Head of caudate nucleus (tissue), 42 donors: ENCODE measurements at regions not wholly inside any gene's neighbourhood (a gene's known extent, or its start where the extent isn't known, plus 50 kb on each side); places are given as distances from the start of the nearest gene placed in this dataset.
"Not testable (repeated sequence)": the region's sequence is repeated elsewhere in the genome, so short reads cannot be mapped to it uniquely, and the experiment has no call there.

ENCODE experiments used
- DNase-seq, 42 donors: peaks; one replicate each; pipeline versions ENCODE4 v3.0.0 to v3.0.0-alpha.2; 2020 to 2021; ENCODE audit warnings: mixed read lengths in 7 of 42
- intact Hi-C: fragments of 100-400 bp; cut with DNase I; formaldehyde crosslinking; loops from one replicate; pipeline ENCODE4 v1.15.0; 2022

DNA sequence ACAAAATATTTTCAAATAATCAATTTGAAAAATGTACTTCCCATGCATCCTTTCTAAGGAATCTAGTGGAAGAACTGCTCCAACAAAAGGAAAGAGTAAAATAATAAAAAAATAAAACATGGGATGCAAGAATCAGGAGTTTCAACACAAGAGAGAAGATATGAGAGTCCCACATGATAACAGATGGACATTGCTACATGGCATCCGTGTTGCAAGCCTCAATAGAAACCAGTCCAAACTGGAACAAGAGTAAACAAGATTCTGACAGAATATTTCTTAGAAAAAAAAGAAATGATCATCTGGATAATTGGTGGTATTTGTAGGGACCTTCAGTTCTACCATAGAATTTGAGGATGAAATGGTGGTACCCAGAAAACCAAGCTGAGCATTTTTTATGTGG lies 186.8 kb downstream of the FRK start:
- intact Hi-C loops = no loop called here
- no peak for DNase-seq

- DNase-seq = no peak
- intact Hi-C loops = no loop called here
Observed at GRCh38 chr6:115870464-115870863, 190.2 kb downstream of the FRK start.

DNA sequence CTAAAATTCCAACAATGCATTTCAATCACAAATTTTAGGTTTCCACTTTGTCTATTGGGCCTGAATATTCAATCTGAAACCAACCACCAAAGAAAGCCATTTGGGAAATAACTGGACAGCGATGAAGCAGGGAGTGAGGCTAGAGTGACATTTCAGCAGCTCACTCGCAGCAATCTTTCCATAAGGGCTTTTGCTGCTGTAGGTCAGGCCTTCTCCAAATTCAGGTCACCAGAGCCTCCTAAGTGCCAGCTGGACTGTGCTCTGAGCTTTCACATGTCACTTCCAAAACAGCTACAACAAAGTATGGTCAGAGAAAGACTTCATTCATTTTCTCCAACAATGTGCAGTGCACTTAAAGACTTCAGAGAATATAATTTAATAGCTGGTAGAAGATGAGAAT lies 194.8 kb downstream of the FRK start:
- intact Hi-C loops = no loop called here
- DNase-seq = no peak

GRCh38 chr6:115863211-115863610 lies 197.5 kb downstream of the FRK start:
- intact Hi-C loops = no loop called here
- no peak for DNase-seq

- intact Hi-C loops, DNase-seq: not testable (repeated sequence)
Observed at GRCh38 chr6:115861658-115862057, 199.0 kb downstream of the FRK start.

DNA sequence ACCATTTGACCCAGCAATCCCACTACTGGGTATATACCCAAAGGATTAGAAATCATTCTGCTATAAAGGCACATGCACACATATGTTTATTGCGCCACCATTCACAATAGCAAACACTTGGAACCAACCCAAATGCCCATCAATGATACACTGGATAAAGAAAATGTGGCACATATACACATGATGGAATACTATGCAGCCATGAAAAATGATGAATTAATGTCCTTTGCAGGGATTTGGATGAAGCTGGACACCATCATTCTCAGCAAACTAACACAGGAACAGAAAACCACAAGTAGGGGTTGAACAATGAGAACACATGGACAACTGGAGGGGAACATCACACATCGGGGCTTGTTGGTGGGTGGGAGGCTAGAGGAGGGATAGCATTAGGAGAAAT lies 201.1 kb downstream of the FRK start:
- DNase-seq, intact Hi-C loops: not testable (repeated sequence)

- intact Hi-C loops = no loop called here
- no peak for DNase-seq
Observed at GRCh38 chr6:115854866-115855665, 205.6 kb downstream of the FRK start.

DNA sequence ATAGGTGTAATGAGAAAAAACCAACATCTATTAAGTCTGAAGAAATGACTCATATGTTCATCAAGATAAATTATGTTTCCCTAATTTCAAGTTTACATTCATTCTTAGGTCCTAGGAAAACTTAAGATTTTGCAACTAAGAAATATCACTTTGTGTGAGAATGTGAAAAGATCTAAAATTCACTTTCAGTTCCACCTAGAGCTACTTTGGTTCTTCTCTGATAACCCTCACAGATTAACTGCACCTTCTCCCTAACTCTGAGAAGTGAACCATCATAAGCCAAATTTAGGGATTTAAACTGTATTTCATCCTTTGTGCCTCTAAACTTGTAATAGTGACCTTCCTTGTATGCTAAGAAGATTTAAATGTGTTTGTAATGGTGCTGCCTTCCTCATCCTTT lies 213.0 kb downstream of the FRK start:
- DNase-seq = no peak
- intact Hi-C loops = no loop called here

- intact Hi-C loops = no loop called here
- no peak for DNase-seq
Observed at GRCh38 chr6:115843945-115844344, 216.7 kb downstream of the FRK start.

DNA sequence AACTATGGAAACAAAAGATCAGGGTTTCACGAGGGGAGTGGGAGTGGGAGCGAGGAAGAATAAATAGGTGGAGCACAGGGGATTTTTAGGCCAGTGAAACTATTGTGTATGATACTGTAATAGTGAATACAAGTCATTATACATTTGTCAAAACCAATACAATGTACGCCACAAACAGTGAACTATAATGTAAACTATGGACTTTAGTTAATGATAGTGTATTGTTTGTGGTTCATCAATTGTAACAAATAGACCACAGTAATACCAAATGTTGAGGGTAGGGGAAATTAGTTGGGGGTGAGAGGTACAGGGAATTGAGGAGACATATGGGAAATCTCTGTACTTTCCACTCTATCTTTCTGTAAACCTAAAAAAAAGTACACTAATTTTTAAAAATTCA lies 218.4 kb downstream of the FRK start:
- intact Hi-C loops = no loop called here
- no peak for DNase-seq

GRCh38 chr6:115839583-115840181 lies 221.0 kb downstream of the FRK start:
- intact Hi-C loops = no loop called here
- DNase-seq = no peak

DNA sequence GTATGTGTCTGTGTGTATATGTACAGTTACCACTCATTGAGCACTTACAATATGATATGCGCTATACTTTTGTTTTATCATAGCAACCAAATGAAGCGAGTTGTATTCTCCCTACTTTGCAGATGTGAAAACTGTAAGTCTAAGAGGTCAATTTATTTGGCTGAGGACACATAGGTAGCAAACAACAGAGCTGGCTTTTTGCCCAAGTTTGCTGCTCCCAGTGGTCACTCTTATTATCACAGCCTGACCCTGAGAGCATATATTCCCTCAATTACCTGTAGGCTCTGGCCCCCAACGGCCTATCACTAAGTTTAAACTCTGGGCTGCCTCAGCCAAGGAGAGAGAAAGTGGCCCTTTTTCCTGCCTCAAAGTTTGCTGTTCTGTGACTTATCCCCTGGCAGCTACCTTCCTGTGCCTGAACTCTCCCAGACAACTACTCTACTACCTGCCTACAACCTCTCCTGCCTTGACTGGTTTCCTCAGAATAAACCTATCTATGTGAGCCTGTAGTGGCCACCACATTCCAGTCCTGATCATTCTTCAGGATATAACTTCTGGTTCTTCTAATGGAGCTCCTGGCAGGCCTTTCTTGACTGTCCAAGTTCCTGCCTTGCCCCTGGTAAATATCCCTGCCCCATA lies 221.8 kb downstream of the FRK start:
- DNase-seq = peak in 10 of 42 donors; percentile 9 to 61 (median 18)
- intact Hi-C loops = no loop called here

GRCh38 chr6:115838216-115838615 lies 222.5 kb downstream of the FRK start:
- no peak for DNase-seq
- intact Hi-C loops = no loop called here

- intact Hi-C loops, DNase-seq: not testable (repeated sequence)
Observed at GRCh38 chr6:115836374-115836773, 224.3 kb downstream of the FRK start.

- intact Hi-C loops = no loop called here
Observed at GRCh38 chr6:115835314-115835713, 225.4 kb downstream of the FRK start.

GRCh38 chr6:115834542-115834941 lies 226.1 kb downstream of the FRK start:
- not testable (repeated sequence) for DNase-seq

More at GRCh38 chr6:115835314-115835713, 225.4 kb downstream of the FRK start:
- no peak for DNase-seq

GRCh38 chr6:115832786-115833185 lies 227.9 kb downstream of the FRK start:
- intact Hi-C loops = no loop called here
- DNase-seq = no peak

More at GRCh38 chr6:115834542-115834941, 226.1 kb downstream of the FRK start:
- intact Hi-C loops = not testable (repeated sequence)

- no peak for DNase-seq
- intact Hi-C loops = no loop called here
Observed at GRCh38 chr6:115832186-115832585, 228.5 kb downstream of the FRK start.

- intact Hi-C loops = no loop called here
- no peak for DNase-seq
Observed at GRCh38 chr6:115830895-115831294, 229.8 kb downstream of the FRK start.

DNA sequence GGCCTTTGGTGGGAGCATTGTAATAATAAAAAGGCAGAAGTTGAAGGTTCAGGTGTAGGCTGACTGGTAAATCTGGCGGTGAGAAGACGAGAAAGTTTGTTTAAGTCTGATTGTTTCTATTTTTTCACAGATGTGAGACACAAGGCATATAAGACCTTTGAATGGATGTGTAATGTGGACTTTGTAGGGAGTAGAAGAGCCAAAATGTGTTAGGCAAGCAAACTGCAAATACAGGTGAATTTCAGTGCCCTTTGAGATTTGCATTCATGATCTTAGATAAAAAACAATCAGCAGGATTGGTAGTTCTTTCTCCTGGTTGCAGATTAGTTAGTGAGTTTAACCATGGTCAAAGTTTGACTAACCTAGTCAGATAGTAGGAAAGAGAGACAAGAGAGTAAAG lies 238.9 kb downstream of the FRK start:
- intact Hi-C loops = no loop called here
- DNase-seq = no peak
